Keratinocyte (primary cell): ENCODE measurements at regions not wholly inside any gene's neighbourhood (a gene's known extent, or its start where the extent isn't known, plus 50 kb on each side); places are given as distances from the start of the nearest gene placed in this dataset.

ENCODE experiments used
- DNase-seq: peaks from one replicate; pipeline ENCODE4 v3.0.0-alpha.2; 2011; ENCODE audit warnings: low read depth, missing footprints, low spot score
- FAIRE-seq: peaks from 2 replicates; lab custom pipeline; 2011; peaks lifted over from hg19 to GRCh38; lab: Jason Lieb, UNC
- H2AFZ ChIP-seq: 2 replicates; pipeline ENCODE4 v1.6.0; 2012; ENCODE audit warnings: low read length, control low read depth, inconsistent platforms; ENCODE audit not compliant: control insufficient read depth
- H3K27ac ChIP-seq: 2 replicates; pipeline ENCODE4 v1.5.1; 2011; ENCODE audit warnings: low read length; ENCODE audit not compliant: control insufficient read depth, insufficient read depth
- H3K27me3 ChIP-seq: 3 replicates; pipeline ENCODE4 v1.6.0; 2011; ENCODE audit warnings: low read length; ENCODE audit not compliant: control insufficient read depth, insufficient read depth; ENCODE audit errors: extremely low read depth
- H3K36me3 ChIP-seq, 2 experiments: 2 replicates in 1 of 2; 3 replicates in 1 of 2; pipeline ENCODE4 v1.5.1; 2011; ENCODE audit warnings: low read length in 2 of 2, mild to moderate bottlenecking in 1 of 2; ENCODE audit not compliant: control insufficient read depth in 2 of 2, insufficient read depth in 2 of 2; ENCODE audit errors: extremely low read depth in 1 of 2
- H3K4me1 ChIP-seq: 3 replicates; pipeline ENCODE4 v1.5.1; 2011; ENCODE audit warnings: low read length; ENCODE audit not compliant: control insufficient read depth, insufficient read depth; ENCODE audit errors: extremely low read depth
- H3K4me2 ChIP-seq: 3 replicates; pipeline ENCODE4 v1.6.0; 2011; ENCODE audit warnings: low read depth, low read length; ENCODE audit not compliant: control insufficient read depth, insufficient read depth; ENCODE audit errors: extremely low read depth
- H3K4me3 ChIP-seq, 3 experiments: fragments of 200-600 bp in 1 of 3; sonication (generic) in 1 of 3; 2 replicates in 2 of 3; 3 replicates in 1 of 3; pipeline ENCODE4 v1.5.1; 2011 to 2016; ENCODE audit warnings: low read length in 3 of 3, mild to moderate bottlenecking in 3 of 3, control low read depth in 2 of 3, inconsistent platforms in 1 of 3, low read depth in 1 of 3, mixed read lengths in 1 of 3, mixed run types in 1 of 3, moderate library complexity in 1 of 3; ENCODE audit not compliant: control insufficient read depth in 2 of 3, insufficient read depth in 2 of 3; ENCODE audit errors: extremely low read depth in 1 of 3
- H3K79me2 ChIP-seq: 2 replicates; pipeline ENCODE4 v1.6.0; 2012; ENCODE audit warnings: low read length; ENCODE audit not compliant: control insufficient read depth, insufficient read depth
- H3K9ac ChIP-seq: 3 replicates; pipeline ENCODE4 v1.6.0; 2011; ENCODE audit warnings: low read length; ENCODE audit not compliant: control insufficient read depth, insufficient read depth; ENCODE audit errors: extremely low read depth
- H3K9me1 ChIP-seq: 3 replicates; pipeline ENCODE4 v1.6.0; 2011; ENCODE audit warnings: low read length; ENCODE audit not compliant: control insufficient read depth, insufficient read depth; ENCODE audit errors: extremely low read depth
- H3K9me3 ChIP-seq: 2 replicates; pipeline ENCODE4 v1.5.1; 2012; ENCODE audit warnings: low read depth, low read length; ENCODE audit not compliant: control insufficient read depth
- H4K20me1 ChIP-seq: 3 replicates; pipeline ENCODE4 v1.6.0; 2011; ENCODE audit warnings: low read length; ENCODE audit not compliant: control insufficient read depth, insufficient read depth; ENCODE audit errors: extremely low read depth
- EZH2 ChIP-seq: IDR thresholded peaks from one replicate; pipeline ENCODE4 v1.6.1; 2012; ENCODE audit warnings: inconsistent platforms, mild to moderate bottlenecking, low read length, moderate library complexity
- dilution Hi-C: fragments of 300-500 bp; cut with MboI; formaldehyde crosslinking; loops from one replicate; pipeline ENCODE4 v1.7.0; 2020; ENCODE audit warnings: low sequenced_read_pairs; ENCODE audit not compliant: extremely low pct_ligation_motif_present
- TF ChIP-seq, protein P1 (sequence below), 3 experiments: IDR thresholded peaks in 1 of 3; conservative IDR thresholded peaks in 1 of 3; optimal IDR thresholded peaks in 1 of 3; 2 replicates in 2 of 3; 3 replicates in 1 of 3; pipeline versions ENCODE3 to v1.5.1; 2011; ENCODE audit warnings: low read length in 3 of 3, mild to moderate bottlenecking in 3 of 3, moderate library complexity in 2 of 3, control low read depth in 1 of 3, inconsistent platforms in 1 of 3; ENCODE audit not compliant: insufficient read depth in 2 of 3; ENCODE audit errors: extremely low read depth in 1 of 3

DNA sequence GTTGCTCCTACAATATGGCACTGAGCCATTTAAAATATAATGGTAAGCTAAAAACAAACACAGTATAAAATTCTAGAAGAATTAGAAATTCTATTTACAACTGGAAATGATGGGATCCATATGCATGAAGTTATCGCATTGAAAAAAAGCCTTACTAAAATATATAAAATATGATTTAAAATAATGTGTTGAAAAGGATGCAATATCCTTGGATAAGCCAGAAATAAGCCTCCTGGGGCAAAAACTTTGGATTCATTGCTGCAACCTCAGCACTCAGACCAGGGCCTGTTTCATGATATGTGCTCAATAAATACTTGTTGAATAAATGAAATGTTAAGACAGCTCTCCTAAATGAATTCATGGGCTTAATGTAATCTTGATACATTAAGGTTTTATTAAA lies 170.2 kb downstream of the SEM1 start:
- no peak overlapping the region for H3K9ac ChIP-seq
- H3K9me3 ChIP-seq = no peaks in the 10 kb centered on the region
- no peak for FAIRE-seq
- no peaks in the 10 kb centered on the region for H3K4me1 ChIP-seq
- no peaks in the 10 kb centered on the region for H3K79me2 ChIP-seq
- no peak overlapping the region for H3K27ac ChIP-seq
- H3K4me3 ChIP-seq = no peak overlapping the region
- H3K27me3 ChIP-seq = no peaks in the 10 kb centered on the region
- H3K9me1 ChIP-seq = no peaks in the 10 kb centered on the region
- H3K4me2 ChIP-seq = no peak overlapping the region
- no peak overlapping the region for H2AFZ ChIP-seq
- no peak for TF ChIP-seq EZH2
- TF ChIP-seq, protein P1, sequence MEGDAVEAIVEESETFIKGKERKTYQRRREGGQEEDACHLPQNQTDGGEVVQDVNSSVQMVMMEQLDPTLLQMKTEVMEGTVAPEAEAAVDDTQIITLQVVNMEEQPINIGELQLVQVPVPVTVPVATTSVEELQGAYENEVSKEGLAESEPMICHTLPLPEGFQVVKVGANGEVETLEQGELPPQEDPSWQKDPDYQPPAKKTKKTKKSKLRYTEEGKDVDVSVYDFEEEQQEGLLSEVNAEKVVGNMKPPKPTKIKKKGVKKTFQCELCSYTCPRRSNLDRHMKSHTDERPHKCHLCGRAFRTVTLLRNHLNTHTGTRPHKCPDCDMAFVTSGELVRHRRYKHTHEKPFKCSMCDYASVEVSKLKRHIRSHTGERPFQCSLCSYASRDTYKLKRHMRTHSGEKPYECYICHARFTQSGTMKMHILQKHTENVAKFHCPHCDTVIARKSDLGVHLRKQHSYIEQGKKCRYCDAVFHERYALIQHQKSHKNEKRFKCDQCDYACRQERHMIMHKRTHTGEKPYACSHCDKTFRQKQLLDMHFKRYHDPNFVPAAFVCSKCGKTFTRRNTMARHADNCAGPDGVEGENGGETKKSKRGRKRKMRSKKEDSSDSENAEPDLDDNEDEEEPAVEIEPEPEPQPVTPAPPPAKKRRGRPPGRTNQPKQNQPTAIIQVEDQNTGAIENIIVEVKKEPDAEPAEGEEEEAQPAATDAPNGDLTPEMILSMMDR (optimal IDR thresholded peaks at IDR 0.05 in 1 of 3, IDR thresholded peaks at IDR 0.05 in 1 of 3, conservative IDR thresholded peaks at IDR 0.05 in 1 of 3; ENCODE audit: extremely low read depth in 1 of 3, insufficient read depth in 2 of 3, low read length in 3 of 3) = no peak
- H3K36me3 ChIP-seq = no peaks in the 10 kb centered on the region
- H4K20me1 ChIP-seq = no peaks in the 10 kb centered on the region
- dilution Hi-C loops = no loop called here
- DNase-seq = no peak

DNA sequence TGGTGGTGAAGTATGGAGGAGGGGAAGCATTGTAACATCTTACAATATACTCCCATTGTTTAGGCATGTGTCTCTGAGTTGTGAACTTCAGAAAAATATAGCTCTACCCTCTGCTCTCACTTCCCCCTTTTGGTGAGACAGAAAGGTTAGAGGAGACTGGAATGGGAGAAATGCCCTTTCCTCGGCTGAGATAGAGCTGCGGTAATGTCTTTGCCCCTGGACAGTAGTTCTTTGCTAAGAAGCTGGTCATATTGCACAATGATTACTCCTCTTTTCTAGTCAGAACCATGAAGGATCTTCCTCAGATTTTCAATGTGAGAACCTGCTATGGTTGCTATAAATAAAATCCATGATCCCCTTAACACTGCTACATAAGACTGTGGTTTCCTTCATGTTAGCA lies 171.0 kb downstream of the SEM1 start:
- H3K4me3 ChIP-seq = no peak overlapping the region
- no peaks in the 10 kb centered on the region for H4K20me1 ChIP-seq
- dilution Hi-C loops = no loop called here
- no peak overlapping the region for H3K9ac ChIP-seq
- H3K27ac ChIP-seq = no peak overlapping the region
- H3K4me1 ChIP-seq = no peaks in the 10 kb centered on the region
- H2AFZ ChIP-seq = no peak overlapping the region
- no peak for TF ChIP-seq EZH2
- TF ChIP-seq, protein P1 (optimal IDR thresholded peaks at IDR 0.05 in 1 of 3, IDR thresholded peaks at IDR 0.05 in 1 of 3, conservative IDR thresholded peaks at IDR 0.05 in 1 of 3; ENCODE audit: extremely low read depth in 1 of 3, insufficient read depth in 2 of 3, low read length in 3 of 3) = no peak
- H3K4me2 ChIP-seq = no peak overlapping the region
- FAIRE-seq (no peak), DNase-seq (no peak)
- H3K36me3 ChIP-seq = no peaks in the 10 kb centered on the region
- no peaks in the 10 kb centered on the region for H3K9me3 ChIP-seq
- no peaks in the 10 kb centered on the region for H3K79me2 ChIP-seq
- H3K9me1 ChIP-seq = no peaks in the 10 kb centered on the region
- H3K27me3 ChIP-seq = no peaks in the 10 kb centered on the region
